PC-9 (cell line): ENCODE measurements at regions not wholly inside any gene's neighbourhood (a gene's known extent, or its start where the extent isn't known, plus 50 kb on each side); places are given as distances from the start of the nearest gene placed in this dataset.

Source experiments
- CTCF ChIP-seq: fragments of 200-600 bp; sonication (generic); conservative IDR thresholded peaks from 2 replicates; pipeline ENCODE4 v1.6.1; 2017; ENCODE audit warnings: mixed run types, antibody characterized with exemption, mild to moderate bottlenecking, moderate library complexity
- EZH2 ChIP-seq: fragments of 200-600 bp; sonication (generic); IDR thresholded peaks from 2 replicates; pipeline ENCODE4 v1.8.0; 2017; ENCODE audit warnings: antibody characterized with exemption, low read depth

- TF ChIP-seq CTCF = no peak
- TF ChIP-seq EZH2 = no peak
These were observed 226.6 kb downstream of the MZT1 start for GRCh38 chr13:72500851-72501250.
